ENCODE measurements at regions not wholly inside any gene's neighbourhood (a gene's known extent, or its start where the extent isn't known, plus 50 kb on each side); places are given as distances from the start of the nearest gene placed in this dataset.

- Histone ChIP-seq H3K27me3 (ENCODE audit: control insufficient read depth, insufficient read depth, low read length) (no peaks in the 10 kb centered on the region), H3K4me3 (ENCODE audit: low read depth, low read length) (no peak overlapping the region), H3K36me3 (ENCODE audit: control insufficient read depth, insufficient read depth, low read length) (no peaks in the 10 kb centered on the region)
- no peak for DNase-seq (ENCODE audit: low read depth)
- no peak for TF ChIP-seq CTCF (IDR thresholded peaks at IDR 0.05; ENCODE audit: insufficient read depth, low read length, poor library complexity, severe bottlenecking)
Observed at GRCh38 chr14:103259184-103259583, 74.9 kb upstream of the EIF5 start.

- Histone ChIP-seq H3K36me3 (ENCODE audit: control insufficient read depth, insufficient read depth, low read length) (no peaks in the 10 kb centered on the region), H3K4me3 (ENCODE audit: low read depth, low read length) (no peak overlapping the region), H3K27me3 (ENCODE audit: control insufficient read depth, insufficient read depth, low read length) (no peaks in the 10 kb centered on the region)
- no peak for TF ChIP-seq CTCF (IDR thresholded peaks at IDR 0.05; ENCODE audit: insufficient read depth, low read length, poor library complexity, severe bottlenecking)
- no peak for DNase-seq (ENCODE audit: low read depth)
Observed at GRCh38 chr14:103259801-103260628, 74.0 kb upstream of the EIF5 start.

GRCh38 chr14:103260629-103261124, 73.4 kb upstream of the EIF5 start:
- Histone ChIP-seq H3K4me3 (ENCODE audit: low read depth, low read length) (peak overlapping the region; percentile 9), H3K36me3 (ENCODE audit: control insufficient read depth, insufficient read depth, low read length) (no peaks in the 10 kb centered on the region), H3K27me3 (ENCODE audit: control insufficient read depth, insufficient read depth, low read length) (no peaks in the 10 kb centered on the region)
- no peak for TF ChIP-seq CTCF (IDR thresholded peaks at IDR 0.05; ENCODE audit: insufficient read depth, low read length, poor library complexity, severe bottlenecking)
- no peak for DNase-seq (ENCODE audit: low read depth)

- no peak for TF ChIP-seq CTCF (IDR thresholded peaks at IDR 0.05; ENCODE audit: insufficient read depth, low read length, poor library complexity, severe bottlenecking)
- Histone ChIP-seq H3K36me3 (ENCODE audit: control insufficient read depth, insufficient read depth, low read length) (no peaks in the 10 kb centered on the region), H3K4me3 (ENCODE audit: low read depth, low read length) (no peak overlapping the region), H3K27me3 (ENCODE audit: control insufficient read depth, insufficient read depth, low read length) (no peaks in the 10 kb centered on the region)
- no peak for DNase-seq (ENCODE audit: low read depth)
Observed at GRCh38 chr14:103267226-103267910, 66.7 kb upstream of the EIF5 start.

- no peak for DNase-seq (ENCODE audit: low read depth)
- Histone ChIP-seq H3K4me3 (ENCODE audit: low read depth, low read length) (no peak overlapping the region), H3K27me3 (ENCODE audit: control insufficient read depth, insufficient read depth, low read length) (peaks cover 16% of the 10 kb centered on the region), H3K36me3 (ENCODE audit: control insufficient read depth, insufficient read depth, low read length) (no peaks in the 10 kb centered on the region)
- TF ChIP-seq CTCF (IDR thresholded peaks at IDR 0.05; ENCODE audit: insufficient read depth, low read length, poor library complexity, severe bottlenecking) = no peak
Observed at GRCh38 chr14:103271189-103271588, 62.8 kb upstream of the EIF5 start.

Data from kidney epithelial cell (primary cell).